ENCODE measurements at regions not wholly inside any gene's neighbourhood (a gene's known extent, or its start where the extent isn't known, plus 50 kb on each side); places are given as distances from the start of the nearest gene placed in this dataset.

GRCh38 chr13:108087810-108088209 lies 127.5 kb downstream of the LIG4 start:
- no peak overlapping the region for H3K27ac ChIP-seq (ENCODE audit: low read length)
- no peaks in the 10 kb centered on the region for H3K79me2 ChIP-seq (replicated peaks; ENCODE audit: insufficient read depth, low read length)
- H3K9me2 ChIP-seq (ENCODE audit: insufficient read depth, low read length): no peaks in the 10 kb centered on the region
- no peaks in the 10 kb centered on the region for H3K27me3 ChIP-seq (ENCODE audit: insufficient read depth, low read depth, low read length)
- no peak overlapping the region for H3K9ac ChIP-seq (ENCODE audit: low read length)
- no peaks in the 10 kb centered on the region for H3K9me3 ChIP-seq (ENCODE audit: low read length)
- no peaks in the 10 kb centered on the region for H4K20me1 ChIP-seq (ENCODE audit: insufficient read depth)
- TF ChIP-seq MXI1 (conservative IDR thresholded peaks at IDR 0.05; ENCODE audit: poor library complexity, severe bottlenecking): no peak
- no peak for TF ChIP-seq POLR2AphosphoS5 (IDR thresholded peaks at IDR 0.05)
- no peak for TF ChIP-seq TAF1 (IDR thresholded peaks at IDR 0.05; ENCODE audit: low read depth)
- H3K4me2 ChIP-seq (ENCODE audit: low read length): no peak overlapping the region
- no peak overlapping the region for H3K4me3 ChIP-seq (ENCODE audit: low read length)
- no peaks in the 10 kb centered on the region for H3F3A ChIP-seq (ENCODE audit: insufficient read depth, low read length, poor library complexity, severe bottlenecking)
- no peak overlapping the region for H2AFZ ChIP-seq (ENCODE audit: low read depth, low read length)
- no peaks in the 10 kb centered on the region for H3K36me3 ChIP-seq (ENCODE audit: insufficient read depth, low read length)

GRCh38 chr13:108086678-108087077 lies 128.7 kb downstream of the LIG4 start:
- Histone ChIP-seq H3K27ac (ENCODE audit: low read length) (no peak overlapping the region), H3K36me3 (ENCODE audit: insufficient read depth, low read length) (no peaks in the 10 kb centered on the region), H3K9me3 (ENCODE audit: low read length) (no peaks in the 10 kb centered on the region), H3F3A (ENCODE audit: insufficient read depth, low read length, poor library complexity, severe bottlenecking) (no peaks in the 10 kb centered on the region), H3K27me3 (ENCODE audit: insufficient read depth, low read depth, low read length) (no peaks in the 10 kb centered on the region), H4K20me1 (ENCODE audit: insufficient read depth) (no peaks in the 10 kb centered on the region), H3K9ac (ENCODE audit: low read length) (no peak overlapping the region), H3K4me3 (ENCODE audit: low read length) (no peak overlapping the region), H2AFZ (ENCODE audit: low read depth, low read length) (no peak overlapping the region), H3K4me2 (ENCODE audit: low read length) (no peak overlapping the region), H3K9me2 (ENCODE audit: insufficient read depth, low read length) (no peaks in the 10 kb centered on the region), H3K79me2 (replicated peaks; ENCODE audit: insufficient read depth, low read length) (no peaks in the 10 kb centered on the region)
- no peak for TF ChIP-seq RAD21 (conservative IDR thresholded peaks at IDR 0.05)
- no peak for TF ChIP-seq POLR2AphosphoS5 (IDR thresholded peaks at IDR 0.05)
- no peak for TF ChIP-seq SMC3 (conservative IDR thresholded peaks at IDR 0.05; ENCODE audit: poor library complexity)

- Histone ChIP-seq H3K9me3 (ENCODE audit: low read length) (no peaks in the 10 kb centered on the region), H3K4me2 (ENCODE audit: low read length) (no peak overlapping the region), H3K4me3 (ENCODE audit: low read length) (no peak overlapping the region), H3K9me2 (ENCODE audit: insufficient read depth, low read length) (no peaks in the 10 kb centered on the region), H3K9ac (ENCODE audit: low read length) (no peak overlapping the region), H3K27ac (ENCODE audit: low read length) (no peak overlapping the region), H3K36me3 (ENCODE audit: insufficient read depth, low read length) (no peaks in the 10 kb centered on the region), H2AFZ (ENCODE audit: low read depth, low read length) (no peak overlapping the region), H3F3A (ENCODE audit: insufficient read depth, low read length, poor library complexity, severe bottlenecking) (no peaks in the 10 kb centered on the region), H3K79me2 (replicated peaks; ENCODE audit: insufficient read depth, low read length) (no peaks in the 10 kb centered on the region), H4K20me1 (ENCODE audit: insufficient read depth) (no peaks in the 10 kb centered on the region), H3K27me3 (ENCODE audit: insufficient read depth, low read depth, low read length) (no peaks in the 10 kb centered on the region)
- TF ChIP-seq MXI1 (conservative IDR thresholded peaks at IDR 0.05; ENCODE audit: poor library complexity, severe bottlenecking) (no peak), CTCF (IDR thresholded peaks at IDR 0.05; ENCODE audit: poor library complexity, severe bottlenecking) (no peak), SMC3 (conservative IDR thresholded peaks at IDR 0.05; ENCODE audit: poor library complexity) (no peak), RAD21 (conservative IDR thresholded peaks at IDR 0.05) (no peak), REST (IDR thresholded peaks at IDR 0.05; ENCODE audit: borderline replicate concordance) (no peak), TAF1 (IDR thresholded peaks at IDR 0.05; ENCODE audit: low read depth) (no peak), POLR2AphosphoS5 (IDR thresholded peaks at IDR 0.05) (no peak), EZH2 (IDR thresholded peaks at IDR 0.05; ENCODE audit: borderline replicate concordance, insufficient read depth, low read length, poor library complexity, severe bottlenecking) (no peak), EP300 (conservative IDR thresholded peaks at IDR 0.05; ENCODE audit: poor library complexity, severe bottlenecking) (no peak)
These were observed 130.5 kb downstream of the LIG4 start for GRCh38 chr13:108084840-108085239.

Measured in neural cell (in vitro differentiated cells).